ENCODE measurements at regions not wholly inside any gene's neighbourhood (a gene's known extent, or its start where the extent isn't known, plus 50 kb on each side); places are given as distances from the start of the nearest gene placed in this dataset.
"Not testable (repeated sequence)": the region's sequence is repeated elsewhere in the genome, so short reads cannot be mapped to it uniquely, and the experiment has no call there.

DNA sequence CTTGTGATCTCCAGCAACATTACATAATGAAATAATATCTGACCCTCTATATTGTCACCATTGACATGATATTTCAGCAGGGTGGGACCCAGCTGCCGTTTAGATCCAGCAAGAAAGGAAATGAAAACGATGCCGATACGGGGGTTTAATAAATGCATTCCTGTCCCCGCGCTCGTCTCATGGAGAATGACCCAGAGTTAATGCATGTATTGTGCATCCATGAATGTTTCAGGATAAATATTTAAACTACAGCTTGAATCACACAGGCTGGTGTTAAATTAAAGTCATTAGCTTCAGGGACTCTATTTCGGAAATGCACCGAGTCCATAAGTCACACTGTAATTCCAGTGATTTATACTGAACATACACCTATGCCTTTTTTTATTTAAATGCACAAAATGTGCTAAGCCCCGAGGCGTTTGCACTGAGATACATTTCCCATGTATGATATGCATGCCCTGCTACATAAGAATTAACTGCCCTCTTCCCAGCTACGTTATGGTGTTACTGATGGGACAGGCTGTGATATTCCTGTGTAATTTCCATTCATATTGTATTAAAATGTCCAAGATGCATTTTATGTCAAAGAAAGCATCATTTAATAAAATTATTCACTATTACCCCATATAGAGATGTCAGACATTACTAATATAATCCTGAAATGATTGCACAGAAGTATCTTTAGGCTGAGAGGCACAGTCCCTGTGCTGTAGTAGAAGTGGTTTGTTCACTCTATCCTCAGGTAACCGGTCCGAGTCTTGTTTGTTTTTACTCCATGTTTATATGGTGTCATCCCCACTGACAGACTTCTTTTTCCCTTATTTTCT is 109.3 kb upstream of the ZNF516 start:
- CTCF ChIA-PET = no interaction called here
- no peak for DNase-seq (ENCODE audit: extremely low spot score)
- no peak for TF ChIP-seq SUZ12 (IDR thresholded peaks at IDR 0.05)
- no peak for TF ChIP-seq L3MBTL2 (conservative IDR thresholded peaks at IDR 0.05)
- no peak for TF ChIP-seq FOXM1 (IDR thresholded peaks at IDR 0.05; ENCODE audit: borderline replicate concordance)
- no peak for TF ChIP-seq ZNF384 (IDR thresholded peaks at IDR 0.05)
- TF ChIP-seq ARNT (IDR thresholded peaks at IDR 0.05) = no peak
- POLR2A ChIA-PET = no interaction called here

DNA sequence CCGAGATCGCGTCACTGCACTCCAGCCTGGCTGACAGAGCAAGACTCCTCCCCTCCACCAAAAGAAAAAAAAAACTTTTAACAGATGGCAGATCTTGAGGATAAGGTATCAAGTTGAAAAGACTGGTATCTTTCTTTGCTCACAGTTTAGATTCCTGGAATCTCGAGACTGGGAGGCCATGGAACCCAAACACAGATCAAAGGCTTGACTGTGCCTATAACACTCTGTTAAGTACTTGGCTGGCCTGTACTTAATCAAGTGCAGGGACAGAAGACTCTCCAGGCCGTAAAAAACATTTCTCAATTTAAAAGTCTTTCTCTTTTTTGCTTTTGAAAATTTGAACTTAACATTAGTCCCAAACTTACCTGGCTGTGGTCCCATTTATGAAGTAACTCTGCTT is 107.1 kb upstream of the ZNF516 start:
- CTCF ChIA-PET = no interaction called here
- no peak for DNase-seq (ENCODE audit: extremely low spot score)
- POLR2A ChIA-PET = no interaction called here
- TF ChIP-seq CTBP1 (IDR thresholded peaks at IDR 0.05; ENCODE audit: borderline replicate concordance) (no peak), SUZ12 (IDR thresholded peaks at IDR 0.05) (no peak), FOXK2 (IDR thresholded peaks at IDR 0.05) (no peak), ELF4 (IDR thresholded peaks at IDR 0.05) (no peak), FOXA1 (IDR thresholded peaks at IDR 0.05) (no peak), LEF1 (IDR thresholded peaks at IDR 0.05; ENCODE audit: borderline replicate concordance) (no peak), BHLHE40 (IDR thresholded peaks at IDR 0.05; ENCODE audit: borderline replicate concordance) (no peak), TARDBP (IDR thresholded peaks at IDR 0.05) (no peak), ARNT (IDR thresholded peaks at IDR 0.05) (no peak), NFRKB (IDR thresholded peaks at IDR 0.05) (no peak), HDGF (IDR thresholded peaks at IDR 0.05; ENCODE audit: borderline replicate concordance) (no peak)
- TF ChIP-seq, protein P1, sequence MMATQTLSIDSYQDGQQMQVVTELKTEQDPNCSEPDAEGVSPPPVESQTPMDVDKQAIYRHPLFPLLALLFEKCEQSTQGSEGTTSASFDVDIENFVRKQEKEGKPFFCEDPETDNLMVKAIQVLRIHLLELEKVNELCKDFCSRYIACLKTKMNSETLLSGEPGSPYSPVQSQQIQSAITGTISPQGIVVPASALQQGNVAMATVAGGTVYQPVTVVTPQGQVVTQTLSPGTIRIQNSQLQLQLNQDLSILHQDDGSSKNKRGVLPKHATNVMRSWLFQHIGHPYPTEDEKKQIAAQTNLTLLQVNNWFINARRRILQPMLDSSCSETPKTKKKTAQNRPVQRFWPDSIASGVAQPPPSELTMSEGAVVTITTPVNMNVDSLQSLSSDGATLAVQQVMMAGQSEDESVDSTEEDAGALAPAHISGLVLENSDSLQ (IDR thresholded peaks at IDR 0.05) = no peak

DNA sequence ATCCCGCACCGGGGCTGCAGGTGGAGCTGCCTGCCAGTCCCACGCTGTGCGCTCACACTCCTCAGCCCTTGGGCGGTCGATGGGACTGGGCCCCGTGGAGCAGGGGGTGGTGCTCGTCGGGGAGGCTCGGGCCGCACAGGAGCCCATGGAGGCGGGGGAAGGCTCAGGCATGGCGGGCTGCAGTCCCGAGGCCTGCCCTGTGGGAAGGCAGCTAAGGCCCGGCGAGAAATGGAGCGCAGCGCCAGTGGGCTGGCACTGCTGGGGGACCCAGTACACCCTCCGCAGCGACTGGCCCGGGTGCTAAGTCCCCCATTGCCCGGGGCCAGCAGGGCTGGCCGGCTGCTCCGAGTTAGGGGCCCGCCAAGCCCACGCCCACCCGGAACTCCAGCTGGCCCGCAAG is 105.0 kb upstream of the ZNF516 start:
- POLR2A ChIA-PET; CTCF ChIA-PET; DNase-seq (ENCODE audit: extremely low spot score): not testable (repeated sequence)

DNA sequence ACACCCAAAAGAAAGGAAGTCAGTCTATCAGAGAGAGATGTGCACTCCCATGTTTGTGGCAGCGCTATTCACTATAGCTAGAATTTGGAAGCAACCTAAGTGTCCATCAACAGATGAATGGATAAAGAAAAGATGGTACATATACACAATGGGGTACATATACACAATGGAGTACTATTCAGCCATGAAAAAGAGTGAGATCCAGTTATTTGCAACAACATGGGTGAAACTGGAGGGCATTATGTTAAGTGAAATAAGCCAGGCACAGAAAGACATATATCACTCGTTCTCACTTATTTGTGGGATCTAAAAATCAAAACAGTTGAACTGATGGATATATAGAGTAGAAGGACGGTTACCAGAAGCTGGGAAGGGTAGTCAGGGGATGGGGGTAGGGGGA is 99.9 kb upstream of the ZNF516 start:
- no peak for DNase-seq (ENCODE audit: extremely low spot score)
- POLR2A ChIA-PET = no interaction called here
- TF ChIP-seq, protein P1 (IDR thresholded peaks at IDR 0.05) = no peak
- TF ChIP-seq TARDBP (IDR thresholded peaks at IDR 0.05) (no peak), ARNT (IDR thresholded peaks at IDR 0.05) (no peak), HDGF (IDR thresholded peaks at IDR 0.05; ENCODE audit: borderline replicate concordance) (no peak), FOXM1 (IDR thresholded peaks at IDR 0.05; ENCODE audit: borderline replicate concordance) (no peak), ZNF384 (IDR thresholded peaks at IDR 0.05) (no peak)
- CTCF ChIA-PET = no interaction called here

DNA sequence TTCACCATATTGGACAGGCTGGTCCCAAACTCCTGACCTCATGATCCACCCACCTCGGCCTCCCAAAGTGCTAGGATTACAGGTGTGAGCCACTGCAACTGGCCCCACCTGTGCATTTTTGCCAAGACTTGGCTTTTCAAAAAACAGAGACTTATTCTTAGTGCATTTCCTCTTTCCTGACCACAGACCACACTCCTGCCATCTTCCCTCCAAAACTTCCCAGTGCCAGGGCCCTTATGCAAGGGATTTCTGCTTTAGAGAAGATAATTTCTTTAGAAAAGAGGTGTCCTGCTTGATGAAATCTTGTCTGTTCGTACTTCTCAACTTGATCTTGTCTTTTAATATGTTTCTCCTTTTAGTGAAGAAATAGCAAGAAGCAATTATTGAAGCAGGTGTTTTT is 98.8 kb upstream of the ZNF516 start:
- CTCF ChIA-PET = no interaction called here

DNA sequence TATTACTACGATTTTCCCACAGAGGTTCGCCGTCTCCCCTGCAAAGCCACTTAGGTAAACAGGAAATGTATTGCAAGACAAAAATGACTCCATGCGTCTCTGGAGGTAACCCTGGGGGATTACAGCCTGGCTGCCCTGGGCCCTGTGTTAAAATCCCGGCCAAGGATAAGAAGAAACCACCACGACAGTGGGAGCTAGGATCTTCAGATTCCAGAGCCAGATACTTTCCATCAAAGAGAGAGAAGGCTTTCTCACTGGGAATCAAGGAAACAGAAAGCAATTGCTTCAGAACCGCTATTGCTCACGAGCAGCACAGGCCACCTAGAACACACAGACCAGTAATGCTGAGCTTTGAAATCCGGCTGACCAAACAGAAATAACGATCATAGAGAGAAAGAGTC is 97.9 kb upstream of the ZNF516 start:
- CTCF ChIA-PET = no interaction called here

More for the DNA sequence above, 98.8 kb upstream of the ZNF516 start:
- POLR2A ChIA-PET = no interaction called here
- DNase-seq (ENCODE audit: extremely low spot score) = no peak
- no peak for TF ChIP-seq LEF1 (IDR thresholded peaks at IDR 0.05; ENCODE audit: borderline replicate concordance)
- TF ChIP-seq CTBP1 (IDR thresholded peaks at IDR 0.05; ENCODE audit: borderline replicate concordance) = no peak
- no peak for TF ChIP-seq SP1 (IDR thresholded peaks at IDR 0.05)
- no peak for TF ChIP-seq ZNF384 (IDR thresholded peaks at IDR 0.05)
- no peak for TF ChIP-seq FOXK2 (IDR thresholded peaks at IDR 0.05)
- no peak for TF ChIP-seq NFRKB (IDR thresholded peaks at IDR 0.05)
- TF ChIP-seq ELF4 (IDR thresholded peaks at IDR 0.05) = no peak
- TF ChIP-seq FOXM1 (IDR thresholded peaks at IDR 0.05; ENCODE audit: borderline replicate concordance) = no peak
- no peak for TF ChIP-seq FOXA1 (IDR thresholded peaks at IDR 0.05)
- TF ChIP-seq HDGF (IDR thresholded peaks at IDR 0.05; ENCODE audit: borderline replicate concordance) = no peak
- TF ChIP-seq L3MBTL2 (conservative IDR thresholded peaks at IDR 0.05) = no peak
- no peak for TF ChIP-seq SUZ12 (IDR thresholded peaks at IDR 0.05)
- no peak for TF ChIP-seq TARDBP (IDR thresholded peaks at IDR 0.05)
- TF ChIP-seq, protein P1 (IDR thresholded peaks at IDR 0.05) = no peak
- TF ChIP-seq BHLHE40 (IDR thresholded peaks at IDR 0.05; ENCODE audit: borderline replicate concordance) = no peak

More for the DNA sequence above, 97.9 kb upstream of the ZNF516 start:
- POLR2A ChIA-PET = no interaction called here
- DNase-seq (ENCODE audit: extremely low spot score) = no peak
- no peak for TF ChIP-seq FOXA1 (IDR thresholded peaks at IDR 0.05)
- no peak for TF ChIP-seq CTBP1 (IDR thresholded peaks at IDR 0.05; ENCODE audit: borderline replicate concordance)
- no peak for TF ChIP-seq ZNF384 (IDR thresholded peaks at IDR 0.05)
- TF ChIP-seq, protein P1 (IDR thresholded peaks at IDR 0.05) = no peak
- no peak for TF ChIP-seq ARNT (IDR thresholded peaks at IDR 0.05)
- no peak for TF ChIP-seq L3MBTL2 (conservative IDR thresholded peaks at IDR 0.05)
- no peak for TF ChIP-seq SUZ12 (IDR thresholded peaks at IDR 0.05)
